ENCODE measurements at regions not wholly inside any gene's neighbourhood (a gene's known extent, or its start where the extent isn't known, plus 50 kb on each side); places are given as distances from the start of the nearest gene placed in this dataset.

DNA sequence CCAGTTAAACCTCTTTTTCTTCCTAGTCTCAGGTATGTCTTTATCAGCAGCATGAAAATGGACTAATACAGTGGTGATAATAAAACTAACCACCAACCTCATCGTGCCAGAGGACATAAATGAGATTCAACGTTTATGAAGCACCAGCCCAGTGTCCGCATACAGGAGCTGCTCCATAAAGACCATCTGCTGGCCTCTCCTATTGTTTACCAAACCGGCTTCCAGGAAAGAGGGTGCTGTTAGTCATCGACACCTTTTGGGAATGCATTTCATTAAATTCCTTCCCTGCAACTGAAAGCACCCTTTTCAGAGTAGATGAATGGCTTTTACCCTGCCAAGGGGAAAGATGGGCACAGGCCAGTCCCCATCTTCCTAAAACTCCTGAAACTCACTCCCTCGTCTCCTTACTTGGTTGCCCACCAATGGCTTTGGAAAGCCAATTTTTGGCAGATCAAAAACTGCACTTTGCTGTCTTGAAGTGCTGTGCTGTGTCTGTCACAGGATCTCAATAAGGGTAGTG, 122.1 kb downstream of the AQP9 start:
- TF ChIP-seq, protein P1, sequence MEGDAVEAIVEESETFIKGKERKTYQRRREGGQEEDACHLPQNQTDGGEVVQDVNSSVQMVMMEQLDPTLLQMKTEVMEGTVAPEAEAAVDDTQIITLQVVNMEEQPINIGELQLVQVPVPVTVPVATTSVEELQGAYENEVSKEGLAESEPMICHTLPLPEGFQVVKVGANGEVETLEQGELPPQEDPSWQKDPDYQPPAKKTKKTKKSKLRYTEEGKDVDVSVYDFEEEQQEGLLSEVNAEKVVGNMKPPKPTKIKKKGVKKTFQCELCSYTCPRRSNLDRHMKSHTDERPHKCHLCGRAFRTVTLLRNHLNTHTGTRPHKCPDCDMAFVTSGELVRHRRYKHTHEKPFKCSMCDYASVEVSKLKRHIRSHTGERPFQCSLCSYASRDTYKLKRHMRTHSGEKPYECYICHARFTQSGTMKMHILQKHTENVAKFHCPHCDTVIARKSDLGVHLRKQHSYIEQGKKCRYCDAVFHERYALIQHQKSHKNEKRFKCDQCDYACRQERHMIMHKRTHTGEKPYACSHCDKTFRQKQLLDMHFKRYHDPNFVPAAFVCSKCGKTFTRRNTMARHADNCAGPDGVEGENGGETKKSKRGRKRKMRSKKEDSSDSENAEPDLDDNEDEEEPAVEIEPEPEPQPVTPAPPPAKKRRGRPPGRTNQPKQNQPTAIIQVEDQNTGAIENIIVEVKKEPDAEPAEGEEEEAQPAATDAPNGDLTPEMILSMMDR (IDR thresholded peaks at IDR 0.05; ENCODE audit: low read depth, low read length): no peak
- no peak overlapping the region for H3K4me3 ChIP-seq (ENCODE audit: low read depth, low read length)
- no peak for DNase-seq
- no peaks in the 10 kb centered on the region for H3K27me3 ChIP-seq (ENCODE audit: insufficient read depth, low read depth, severe bottlenecking)
- peaks cover 7% of the 10 kb centered on the region for H3K9me3 ChIP-seq (ENCODE audit: severe bottlenecking)
- H3K36me3 ChIP-seq: no peaks in the 10 kb centered on the region
- H3K27ac ChIP-seq: no peak overlapping the region

- H3K4me3 ChIP-seq (ENCODE audit: low read depth, low read length): no peak overlapping the region
- peaks cover 1% of the 10 kb centered on the region for H3K9me3 ChIP-seq (ENCODE audit: severe bottlenecking)
- H3K27me3 ChIP-seq (ENCODE audit: insufficient read depth, low read depth, severe bottlenecking): no peaks in the 10 kb centered on the region
- TF ChIP-seq, protein P1 (IDR thresholded peaks at IDR 0.05; ENCODE audit: low read depth, low read length): no peak
- no peak overlapping the region for H3K27ac ChIP-seq
- no peaks in the 10 kb centered on the region for H3K36me3 ChIP-seq
- DNase-seq: no peak
Observed at GRCh38 chr15:58260725-58261267, 122.6 kb downstream of the AQP9 start.

- Histone ChIP-seq H3K36me3 (no peaks in the 10 kb centered on the region), H3K4me3 (ENCODE audit: low read depth, low read length) (no peak overlapping the region), H3K9me3 (ENCODE audit: severe bottlenecking) (no peaks in the 10 kb centered on the region), H3K27me3 (ENCODE audit: insufficient read depth, low read depth, severe bottlenecking) (no peaks in the 10 kb centered on the region), H3K27ac (no peak overlapping the region)
- DNase-seq: no peak
- TF ChIP-seq, protein P1 (IDR thresholded peaks at IDR 0.05; ENCODE audit: low read depth, low read length): no peak
Observed at GRCh38 chr15:58261368-58261767, 123.2 kb downstream of the AQP9 start.

GRCh38 chr15:58264053-58264971, 126.1 kb downstream of the AQP9 start:
- H3K4me3 ChIP-seq (ENCODE audit: low read depth, low read length): no peak overlapping the region
- no peaks in the 10 kb centered on the region for H3K36me3 ChIP-seq
- DNase-seq: no peak
- H3K27me3 ChIP-seq (ENCODE audit: insufficient read depth, low read depth, severe bottlenecking): no peaks in the 10 kb centered on the region
- no peak overlapping the region for H3K27ac ChIP-seq
- TF ChIP-seq, protein P1 (IDR thresholded peaks at IDR 0.05; ENCODE audit: low read depth, low read length): no peak
- no peaks in the 10 kb centered on the region for H3K9me3 ChIP-seq (ENCODE audit: severe bottlenecking)

DNA sequence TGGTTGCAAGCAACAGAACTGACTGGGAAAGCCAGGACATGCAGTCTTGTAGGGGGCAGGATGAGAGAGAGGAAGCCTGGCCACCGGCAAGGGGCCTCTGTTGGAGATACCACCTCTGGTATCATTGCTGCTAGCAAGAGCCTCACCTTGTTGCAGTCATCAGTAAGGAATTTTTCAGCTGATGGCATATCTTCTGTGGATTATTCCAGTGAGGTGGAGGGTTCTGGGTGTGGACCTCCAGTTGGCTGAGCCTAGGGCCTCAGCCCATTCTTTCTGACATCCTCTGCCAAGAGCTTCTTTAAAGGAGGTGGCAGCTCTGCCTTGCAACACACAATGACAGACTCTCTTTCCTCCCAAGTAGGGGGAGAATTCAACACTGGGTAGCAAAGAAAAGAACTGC, 128.9 kb downstream of the AQP9 start:
- Histone ChIP-seq H3K27me3 (ENCODE audit: insufficient read depth, low read depth, severe bottlenecking) (no peaks in the 10 kb centered on the region), H3K9me3 (ENCODE audit: severe bottlenecking) (peaks cover 6% of the 10 kb centered on the region)
- TF ChIP-seq, protein P1 (IDR thresholded peaks at IDR 0.05; ENCODE audit: low read depth, low read length): no peak

More for the DNA sequence above, 128.9 kb downstream of the AQP9 start:
- no peak for DNase-seq
- Histone ChIP-seq H3K4me3 (ENCODE audit: low read depth, low read length) (no peak overlapping the region), H3K36me3 (no peaks in the 10 kb centered on the region), H3K27ac (no peak overlapping the region)
